AG20443 (cell line): ENCODE measurements at regions not wholly inside any gene's neighbourhood (a gene's known extent, or its start where the extent isn't known, plus 50 kb on each side); places are given as distances from the start of the nearest gene placed in this dataset.

ENCODE experiments used
- DNase-seq: peaks from one replicate; pipeline ENCODE4 v3.0.0; 2012; ENCODE audit warnings: low spot score, mixed read lengths

- DNase-seq, result no peak
These were observed 72.0 kb upstream of the FAM20C start for GRCh38 chr7:120164-120991.

GRCh38 chr7:121002-121785 lies 71.2 kb upstream of the FAM20C start:
- DNase-seq, result no peak

- no peak for DNase-seq
These were observed 69.1 kb upstream of the FAM20C start for GRCh38 chr7:123237-123636.

- no peak for DNase-seq
These were observed 68.0 kb upstream of the FAM20C start for GRCh38 chr7:124130-124949.

- DNase-seq, result no peak
These were observed 67.3 kb upstream of the FAM20C start for GRCh38 chr7:125061-125475.

- no peak for DNase-seq
These were observed 66.7 kb upstream of the FAM20C start for GRCh38 chr7:125661-126060.

- DNase-seq, result no peak
These were observed 66.0 kb upstream of the FAM20C start for GRCh38 chr7:126368-126767.

GRCh38 chr7:127064-127598 lies 65.2 kb upstream of the FAM20C start:
- no peak for DNase-seq

- no peak for DNase-seq
These were observed 63.9 kb upstream of the FAM20C start for GRCh38 chr7:128171-129080.

GRCh38 chr7:129366-130221 lies 62.8 kb upstream of the FAM20C start:
- peak; percentile 43 for DNase-seq

- no peak for DNase-seq
These were observed 62.2 kb upstream of the FAM20C start for GRCh38 chr7:130222-130572.

GRCh38 chr7:130875-131780 lies 61.2 kb upstream of the FAM20C start:
- DNase-seq, result no peak

GRCh38 chr7:131781-132482 lies 60.4 kb upstream of the FAM20C start:
- DNase-seq, result peak; percentile 30

- no peak for DNase-seq
These were observed 59.5 kb upstream of the FAM20C start for GRCh38 chr7:132899-133298.

- no peak for DNase-seq
These were observed 58.9 kb upstream of the FAM20C start for GRCh38 chr7:133470-133869.

GRCh38 chr7:134029-134428 lies 58.3 kb upstream of the FAM20C start:
- DNase-seq, result no peak

GRCh38 chr7:134561-135256 lies 57.7 kb upstream of the FAM20C start:
- DNase-seq, result no peak

GRCh38 chr7:135257-135653 lies 57.1 kb upstream of the FAM20C start:
- DNase-seq, result no peak
